Tibial nerve (tissue), 3 donors: ENCODE measurements at regions not wholly inside any gene's neighbourhood (a gene's known extent, or its start where the extent isn't known, plus 50 kb on each side); places are given as distances from the start of the nearest gene placed in this dataset.
"Not testable (repeated sequence)": the region's sequence is repeated elsewhere in the genome, so short reads cannot be mapped to it uniquely, and the experiment has no call there.

Experiments used
- POLR2A ChIP-seq, 2 donors: fragments of 450-650 bp; IDR thresholded peaks; one replicate each; pipeline ENCODE4 v1.6.1; 2017; ENCODE audit warnings: antibody characterized with exemption in 2 of 2, mild to moderate bottlenecking in 2 of 2, moderate library complexity in 2 of 2
- TF ChIP-seq, protein P1 (sequence below), 5 experiments: fragments of 200-600 bp in 3 of 5; fragments of 450-650 bp in 2 of 5; sonication (generic) in 3 of 5; IDR thresholded peaks; one replicate each; pipeline ENCODE4 v1.5.1; 2016 to 2019; ENCODE audit warnings: antibody characterized with exemption in 5 of 5, mild to moderate bottlenecking in 3 of 5, moderate library complexity in 2 of 5

DNA sequence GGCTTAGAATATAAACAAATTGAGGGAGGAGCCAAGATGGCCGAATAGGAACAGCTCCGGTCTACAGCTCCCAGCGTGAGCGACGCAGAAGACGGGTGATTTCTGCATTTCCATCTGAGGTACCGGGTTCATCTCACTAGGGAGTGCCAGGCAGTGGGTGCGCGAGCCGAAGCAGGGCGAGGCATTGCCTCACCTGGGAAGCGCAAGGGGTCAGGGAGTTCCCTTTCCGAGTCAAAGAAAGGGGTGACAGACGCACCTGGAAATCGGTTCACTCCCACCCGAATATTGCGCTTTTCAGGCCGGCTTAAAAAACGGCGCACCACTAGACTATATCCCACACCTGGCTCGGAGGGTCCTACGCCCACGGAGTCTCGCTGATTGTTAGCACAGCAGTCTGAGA lies 234.4 kb downstream of the RERGL start:
- TF ChIP-seq, protein P1, sequence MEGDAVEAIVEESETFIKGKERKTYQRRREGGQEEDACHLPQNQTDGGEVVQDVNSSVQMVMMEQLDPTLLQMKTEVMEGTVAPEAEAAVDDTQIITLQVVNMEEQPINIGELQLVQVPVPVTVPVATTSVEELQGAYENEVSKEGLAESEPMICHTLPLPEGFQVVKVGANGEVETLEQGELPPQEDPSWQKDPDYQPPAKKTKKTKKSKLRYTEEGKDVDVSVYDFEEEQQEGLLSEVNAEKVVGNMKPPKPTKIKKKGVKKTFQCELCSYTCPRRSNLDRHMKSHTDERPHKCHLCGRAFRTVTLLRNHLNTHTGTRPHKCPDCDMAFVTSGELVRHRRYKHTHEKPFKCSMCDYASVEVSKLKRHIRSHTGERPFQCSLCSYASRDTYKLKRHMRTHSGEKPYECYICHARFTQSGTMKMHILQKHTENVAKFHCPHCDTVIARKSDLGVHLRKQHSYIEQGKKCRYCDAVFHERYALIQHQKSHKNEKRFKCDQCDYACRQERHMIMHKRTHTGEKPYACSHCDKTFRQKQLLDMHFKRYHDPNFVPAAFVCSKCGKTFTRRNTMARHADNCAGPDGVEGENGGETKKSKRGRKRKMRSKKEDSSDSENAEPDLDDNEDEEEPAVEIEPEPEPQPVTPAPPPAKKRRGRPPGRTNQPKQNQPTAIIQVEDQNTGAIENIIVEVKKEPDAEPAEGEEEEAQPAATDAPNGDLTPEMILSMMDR (IDR thresholded peaks at IDR 0.05): not testable (repeated sequence)
- TF ChIP-seq POLR2A (IDR thresholded peaks at IDR 0.05): not testable (repeated sequence)
